Right atrium auricular region (tissue), 2 donors: ENCODE measurements at regions not wholly inside any gene's neighbourhood (a gene's known extent, or its start where the extent isn't known, plus 50 kb on each side); places are given as distances from the start of the nearest gene placed in this dataset.

Source experiments
- DNase-seq: peaks from one replicate; pipeline ENCODE4 v3.0.0-alpha.2; 2019; ENCODE audit warnings: low spot score
- H3K27ac ChIP-seq, 2 donors: fragments of 200-600 bp; sonication (generic); 1 replicate in 1 of 2; 2 replicates in 1 of 2; pipeline ENCODE4 v1.5.1; 2016 to 2019
- H3K27me3 ChIP-seq, 2 donors: fragments of 200-600 bp; sonication (generic); one replicate each; pipeline versions ENCODE4 v1.5.1 to v1.6.0; 2017 to 2019
- H3K36me3 ChIP-seq: fragments of 200-600 bp; sonication (generic); one replicate; pipeline ENCODE4 v1.5.1; 2016
- H3K4me1 ChIP-seq, 2 donors: fragments of 200-600 bp; sonication (generic); one replicate each; pipeline versions ENCODE4 v1.5.1 to v1.6.0; 2017 to 2019
- H3K4me3 ChIP-seq, 2 donors: fragments of 200-600 bp; sonication (generic); 1 replicate in 1 of 2; 2 replicates in 1 of 2; pipeline ENCODE4 v1.5.1; 2017 to 2019; ENCODE audit warnings: mild to moderate bottlenecking in 1 of 2, moderate library complexity in 1 of 2
- H3K9me3 ChIP-seq, 2 donors: fragments of 200-600 bp; sonication (generic); one replicate each; pipeline ENCODE4 v1.5.1; 2019
- CTCF ChIP-seq, 2 donors: fragments of 200-600 bp; sonication (generic); IDR thresholded peaks; one replicate each; pipeline ENCODE4 v1.5.1; 2019; ENCODE audit warnings: antibody characterized with exemption in 2 of 2

GRCh38 chr14:88064841-88065240 lies 59.9 kb downstream of the GPR65 start:
- Histone ChIP-seq H3K4me1 (no peaks in the 10 kb centered on the region), H3K27me3 (no peaks in the 10 kb centered on the region), H3K27ac (no peak overlapping the region), H3K4me3 (no peak overlapping the region), H3K9me3 (peaks cover 0 to 7% of the 10 kb centered on the region in 2 donors), H3K36me3 (no peaks in the 10 kb centered on the region)
- DNase-seq = no peak
- no peak for TF ChIP-seq CTCF (IDR thresholded peaks at IDR 0.05)

- Histone ChIP-seq H3K4me1 (no peaks in the 10 kb centered on the region), H3K27me3 (no peaks in the 10 kb centered on the region), H3K9me3 (peaks cover 0 to 26% of the 10 kb centered on the region in 2 donors), H3K27ac (no peak overlapping the region), H3K36me3 (no peaks in the 10 kb centered on the region), H3K4me3 (no peak overlapping the region)
- DNase-seq = no peak
- TF ChIP-seq CTCF (IDR thresholded peaks at IDR 0.05) = no peak
These were observed 64.7 kb downstream of the GPR65 start for GRCh38 chr14:88069677-88070076.

GRCh38 chr14:88075269-88075981 lies 70.5 kb downstream of the GPR65 start:
- H3K9me3 ChIP-seq = peaks cover 0 to 14% of the 10 kb centered on the region in 2 donors
- TF ChIP-seq CTCF (IDR thresholded peaks at IDR 0.05) = no peak
- no peak for DNase-seq
- H3K4me3 ChIP-seq = no peak overlapping the region
- no peak overlapping the region for H3K27ac ChIP-seq
- no peaks in the 10 kb centered on the region for H3K27me3 ChIP-seq
- H3K4me1 ChIP-seq = no peaks in the 10 kb centered on the region
- H3K36me3 ChIP-seq = no peaks in the 10 kb centered on the region

GRCh38 chr14:88078525-88078924 lies 73.6 kb downstream of the GPR65 start:
- no peaks in the 10 kb centered on the region for H3K36me3 ChIP-seq
- TF ChIP-seq CTCF (IDR thresholded peaks at IDR 0.05) = no peak
- no peak for DNase-seq
- H3K4me3 ChIP-seq = no peak overlapping the region
- H3K27me3 ChIP-seq = no peaks in the 10 kb centered on the region
- peaks cover 0 to 10% of the 10 kb centered on the region in 2 donors for H3K9me3 ChIP-seq
- H3K27ac ChIP-seq = no peak overlapping the region
- no peaks in the 10 kb centered on the region for H3K4me1 ChIP-seq

GRCh38 chr14:88079624-88080023 lies 74.7 kb downstream of the GPR65 start:
- TF ChIP-seq CTCF (IDR thresholded peaks at IDR 0.05) = no peak
- DNase-seq = no peak
- no peaks in the 10 kb centered on the region for H3K27me3 ChIP-seq
- no peak overlapping the region for H3K4me3 ChIP-seq
- H3K4me1 ChIP-seq = no peaks in the 10 kb centered on the region
- H3K9me3 ChIP-seq = no peaks in the 10 kb centered on the region
- no peak overlapping the region for H3K27ac ChIP-seq
- H3K36me3 ChIP-seq = no peaks in the 10 kb centered on the region

GRCh38 chr14:88085736-88086135 lies 80.8 kb downstream of the GPR65 start:
- H3K4me3 ChIP-seq = no peak overlapping the region
- H3K4me1 ChIP-seq = no peaks in the 10 kb centered on the region
- no peaks in the 10 kb centered on the region for H3K27me3 ChIP-seq
- TF ChIP-seq CTCF (IDR thresholded peaks at IDR 0.05) = no peak
- H3K9me3 ChIP-seq = no peaks in the 10 kb centered on the region
- no peaks in the 10 kb centered on the region for H3K36me3 ChIP-seq
- no peak for DNase-seq
- no peak overlapping the region for H3K27ac ChIP-seq
